ENCODE measurements at regions not wholly inside any gene's neighbourhood (a gene's known extent, or its start where the extent isn't known, plus 50 kb on each side); places are given as distances from the start of the nearest gene placed in this dataset.

- TF ChIP-seq CTCF (IDR thresholded peaks at IDR 0.05) = no peak
- TF ChIP-seq EP300 (IDR thresholded peaks at IDR 0.05) = no peak
- no peak overlapping the region for H3K27ac ChIP-seq
- no peaks in the 10 kb centered on the region for H3K4me1 ChIP-seq
- 77 to 84% methylated on average over 4 of the region's 4 CpGs for WGBS, 2 donors
- intact Hi-C loops (cut with DNase I) = no loop called here
- H3K27me3 ChIP-seq = no peaks in the 10 kb centered on the region
- no peak overlapping the region for H3K4me3 ChIP-seq
- H3K36me3 ChIP-seq = no peaks in the 10 kb centered on the region
- peaks cover 0 to 3% (median 0%) of the 10 kb centered on the region in 4 donors for H3K9me3 ChIP-seq
- no peak for DNase-seq
Observed at GRCh38 chr18:71134122-71134521, 845.3 kb downstream of the SOCS6 start.

DNA sequence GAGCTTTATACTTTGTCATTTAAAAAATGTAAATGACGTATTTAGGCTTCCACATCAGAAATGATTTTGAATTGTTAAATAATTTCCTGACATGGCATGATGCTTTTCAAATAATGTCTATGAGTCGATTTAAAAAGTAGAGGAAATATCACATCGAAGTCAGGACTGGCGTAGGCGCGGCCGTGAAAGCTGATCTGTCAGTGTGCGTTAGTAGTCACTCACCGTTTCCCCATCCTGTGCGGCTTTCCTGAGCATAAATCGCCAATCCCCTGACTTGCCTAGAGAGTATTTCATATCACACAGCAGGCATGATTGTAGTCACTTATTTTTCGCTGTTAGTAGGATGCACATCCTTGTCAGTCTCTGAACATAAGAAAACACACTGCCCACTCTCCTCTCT is 843.1 kb downstream of the SOCS6 start:
- TF ChIP-seq CTCF (IDR thresholded peaks at IDR 0.05) (no peak), POLR2A (IDR thresholded peaks at IDR 0.05) (no peak), EP300 (IDR thresholded peaks at IDR 0.05) (no peak), POLR2AphosphoS5 (IDR thresholded peaks at IDR 0.05) (no peak)

GRCh38 chr18:71130351-71130750 is 841.5 kb downstream of the SOCS6 start:
- DNase-seq = no peak
- intact Hi-C loops (cut with DNase I) = no loop called here
- 83 to 86% methylated on average over 6 of the region's 6 CpGs for WGBS, 2 donors
- Histone ChIP-seq H3K4me3 (no peak overlapping the region), H3K27me3 (no peaks in the 10 kb centered on the region), H3K27ac (no peak overlapping the region), H3K9me3 (peaks cover 0 to 3% (median 0%) of the 10 kb centered on the region in 4 donors), H3K4me1 (no peaks in the 10 kb centered on the region), H3K36me3 (no peaks in the 10 kb centered on the region)
- no peak for TF ChIP-seq POLR2AphosphoS5 (IDR thresholded peaks at IDR 0.05)
- no peak for TF ChIP-seq CTCF (IDR thresholded peaks at IDR 0.05)
- no peak for TF ChIP-seq POLR2A (IDR thresholded peaks at IDR 0.05)
- TF ChIP-seq EP300 (IDR thresholded peaks at IDR 0.05) = no peak

More for the DNA sequence above, 843.1 kb downstream of the SOCS6 start:
- 92 to 94% methylated on average over 12 of the region's 12 CpGs for WGBS, 2 donors
- Histone ChIP-seq H3K9me3 (peaks cover 0 to 3% (median 0%) of the 10 kb centered on the region in 4 donors), H3K4me1 (no peaks in the 10 kb centered on the region), H3K27me3 (no peaks in the 10 kb centered on the region), H3K36me3 (no peaks in the 10 kb centered on the region), H3K27ac (no peak overlapping the region), H3K4me3 (no peak overlapping the region)
- DNase-seq = no peak
- intact Hi-C loops (cut with DNase I) = no loop called here

- Histone ChIP-seq H3K9me3 (peaks cover 0 to 6% (median 2%) of the 10 kb centered on the region in 4 donors), H3K27me3 (no peaks in the 10 kb centered on the region), H3K4me3 (no peak overlapping the region), H3K36me3 (no peaks in the 10 kb centered on the region), H3K27ac (no peak overlapping the region), H3K4me1 (no peaks in the 10 kb centered on the region)
- intact Hi-C loops (cut with DNase I) = no loop called here
- no peak for DNase-seq
- WGBS, 2 donors = 30 to 63% methylated on average over 2 of the region's 2 CpGs
- no peak for TF ChIP-seq POLR2A (IDR thresholded peaks at IDR 0.05)
Observed at GRCh38 chr18:71125581-71125980, 836.7 kb downstream of the SOCS6 start.

DNA sequence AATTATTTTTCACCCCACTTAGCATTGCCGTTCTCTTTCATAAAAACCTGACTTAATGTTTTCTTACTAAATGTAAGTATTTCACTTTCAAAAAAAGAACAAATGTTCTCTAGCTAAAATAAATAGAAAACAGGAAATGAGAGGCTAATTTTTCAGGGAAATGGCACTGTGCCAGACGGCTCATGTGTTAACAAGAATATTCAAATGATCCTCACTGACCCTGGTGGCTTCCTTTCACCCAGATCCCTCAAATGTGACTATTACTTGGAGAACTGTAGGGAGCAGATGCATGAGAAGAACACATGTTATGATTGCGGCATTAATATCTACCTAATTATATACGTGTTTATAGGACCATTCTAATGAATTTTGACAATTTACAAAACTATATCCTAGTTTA is 827.7 kb downstream of the SOCS6 start:
- no peaks in the 10 kb centered on the region for H3K36me3 ChIP-seq
- intact Hi-C loops (cut with DNase I) = no loop called here
- 68 to 72% methylated on average over 4 of the region's 4 CpGs for WGBS, 2 donors
- no peak for DNase-seq
- no peaks in the 10 kb centered on the region for H3K4me1 ChIP-seq
- H3K27ac ChIP-seq = no peak overlapping the region
- peaks cover 0 to 7% (median 0%) of the 10 kb centered on the region in 4 donors for H3K9me3 ChIP-seq
- TF ChIP-seq EP300 (IDR thresholded peaks at IDR 0.05) (no peak), POLR2AphosphoS5 (IDR thresholded peaks at IDR 0.05) (no peak), POLR2A (IDR thresholded peaks at IDR 0.05) (no peak), CTCF (IDR thresholded peaks at IDR 0.05) (no peak)
- no peak overlapping the region for H3K4me3 ChIP-seq
- no peaks in the 10 kb centered on the region for H3K27me3 ChIP-seq
